ENCODE measurements at regions not wholly inside any gene's neighbourhood (a gene's known extent, or its start where the extent isn't known, plus 50 kb on each side); places are given as distances from the start of the nearest gene placed in this dataset.

- no peak for DNase-seq
Observed at GRCh38 chr9:80294955-80295354, 723.2 kb downstream of the TLE4 start.

DNA sequence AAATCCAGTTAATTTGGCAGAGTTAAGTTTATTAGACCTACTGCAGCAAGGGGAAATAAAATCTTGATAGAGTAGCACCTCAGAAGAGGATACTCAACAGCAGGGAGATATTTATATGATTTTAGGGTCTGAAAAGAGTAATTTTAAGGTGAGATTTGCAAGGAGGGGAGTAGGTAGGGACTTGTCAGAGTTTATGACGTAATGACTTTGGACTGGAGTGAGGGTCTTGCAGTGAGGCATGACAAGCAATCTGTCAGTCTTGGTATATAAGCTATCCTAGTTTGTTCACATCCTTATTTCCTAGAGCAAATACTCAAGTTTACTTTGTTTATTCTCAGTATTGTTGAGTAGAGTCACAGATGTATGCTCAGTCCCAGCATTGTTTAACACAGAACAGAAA is 722.6 kb downstream of the TLE4 start:
- DNase-seq, result no peak

DNA sequence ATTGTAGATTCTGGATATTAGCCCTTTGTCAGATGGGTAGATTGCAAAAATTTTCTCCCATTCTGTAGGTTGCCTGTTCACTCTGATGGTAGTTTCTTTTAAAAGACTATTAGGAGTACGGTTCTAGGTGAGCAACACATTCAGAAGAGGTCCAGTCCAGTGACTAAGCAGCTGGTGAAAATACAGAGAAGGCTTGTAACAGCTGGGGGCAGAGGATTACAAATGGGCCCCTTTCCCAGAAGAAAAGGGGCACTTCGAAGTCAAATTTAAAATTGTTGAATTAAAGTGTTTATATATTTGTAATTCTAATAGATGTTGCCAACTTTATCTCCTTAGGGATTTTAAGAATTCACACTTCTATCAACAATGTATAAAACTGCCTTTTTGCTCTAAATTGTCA is 720.5 kb downstream of the TLE4 start:
- no peak for DNase-seq

DNA sequence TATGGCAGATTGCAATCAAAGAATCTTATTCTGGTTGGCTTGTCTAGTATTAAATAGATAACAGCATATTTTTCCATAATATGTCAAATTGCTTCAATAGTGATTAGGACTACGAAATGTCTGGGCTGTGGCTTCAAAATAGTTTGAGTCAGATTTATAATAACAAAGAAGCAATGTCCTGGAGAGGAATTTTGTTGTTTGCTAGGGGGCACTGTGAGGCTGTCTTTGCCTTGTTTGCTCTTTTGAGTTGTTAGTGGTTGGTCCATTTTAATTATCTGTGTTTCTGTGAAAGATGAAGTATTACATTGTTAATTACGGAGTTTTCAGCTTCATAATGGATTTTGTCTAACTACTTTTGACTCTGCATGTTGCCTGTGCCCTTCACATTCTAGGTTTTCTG is 713.6 kb downstream of the TLE4 start:
- no peak for DNase-seq

- no peak for DNase-seq
Observed at GRCh38 chr9:80282766-80283165, 711.0 kb downstream of the TLE4 start.

DNA sequence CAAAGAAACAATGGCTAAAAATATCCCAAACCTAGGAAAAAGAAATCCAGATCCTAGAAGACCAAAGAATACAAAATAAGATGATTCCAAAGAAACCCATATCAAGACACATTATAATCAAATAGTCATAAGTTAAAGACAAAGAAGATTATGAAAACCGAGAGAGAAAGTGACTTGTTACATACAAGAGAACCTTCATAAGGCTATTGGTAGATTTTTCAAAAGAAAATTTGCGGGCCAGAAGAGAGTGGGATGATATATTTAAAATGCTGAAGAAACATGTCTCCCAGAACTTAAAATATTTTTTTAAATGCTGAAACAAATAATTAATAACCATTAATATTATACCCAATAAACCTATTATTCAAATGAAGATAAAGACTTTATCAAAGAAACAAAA is 687.3 kb downstream of the TLE4 start:
- no peak for DNase-seq

DNA sequence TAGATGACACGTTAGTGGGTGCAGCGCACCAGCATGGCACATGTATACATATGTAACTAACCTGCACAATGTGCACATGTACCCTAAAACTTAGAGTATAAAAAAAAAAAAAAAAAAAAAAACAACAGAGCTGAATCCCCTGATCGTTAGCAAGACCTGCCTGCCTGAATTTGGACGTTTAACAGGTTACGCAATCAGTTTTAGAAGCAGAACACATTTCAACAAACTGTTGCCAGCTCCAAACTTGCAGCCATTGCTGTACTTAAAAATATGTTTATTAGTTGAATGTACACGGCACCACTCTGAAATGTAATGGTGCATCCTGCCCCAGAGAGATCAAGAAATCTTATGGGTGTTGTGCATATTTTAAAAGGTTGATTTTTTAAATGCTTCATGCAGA is 680.0 kb downstream of the TLE4 start:
- no peak for DNase-seq

- DNase-seq, result no peak
Observed at GRCh38 chr9:80242022-80242421, 670.3 kb downstream of the TLE4 start.

DNA sequence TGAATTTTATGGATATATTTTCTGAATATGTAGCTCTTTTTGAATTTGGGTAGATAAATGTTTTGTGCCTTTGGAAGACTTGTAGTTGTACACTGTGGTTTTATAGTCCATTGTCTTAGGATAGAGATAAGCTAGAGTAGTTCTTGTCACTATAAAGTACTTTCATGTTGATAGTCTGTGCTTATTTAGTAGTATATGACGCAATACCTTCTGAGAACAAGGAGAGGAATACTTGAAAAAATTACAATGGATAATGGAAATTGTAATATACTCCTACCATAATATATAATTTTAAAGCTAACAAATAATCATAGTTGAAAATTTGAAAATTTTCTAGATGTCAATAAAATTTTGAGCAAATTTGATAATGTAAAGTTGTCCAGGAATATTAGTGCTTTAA is 664.0 kb downstream of the TLE4 start:
- DNase-seq, result no peak

- DNase-seq, result no peak
Observed at GRCh38 chr9:80233906-80234305, 662.1 kb downstream of the TLE4 start.

DNA sequence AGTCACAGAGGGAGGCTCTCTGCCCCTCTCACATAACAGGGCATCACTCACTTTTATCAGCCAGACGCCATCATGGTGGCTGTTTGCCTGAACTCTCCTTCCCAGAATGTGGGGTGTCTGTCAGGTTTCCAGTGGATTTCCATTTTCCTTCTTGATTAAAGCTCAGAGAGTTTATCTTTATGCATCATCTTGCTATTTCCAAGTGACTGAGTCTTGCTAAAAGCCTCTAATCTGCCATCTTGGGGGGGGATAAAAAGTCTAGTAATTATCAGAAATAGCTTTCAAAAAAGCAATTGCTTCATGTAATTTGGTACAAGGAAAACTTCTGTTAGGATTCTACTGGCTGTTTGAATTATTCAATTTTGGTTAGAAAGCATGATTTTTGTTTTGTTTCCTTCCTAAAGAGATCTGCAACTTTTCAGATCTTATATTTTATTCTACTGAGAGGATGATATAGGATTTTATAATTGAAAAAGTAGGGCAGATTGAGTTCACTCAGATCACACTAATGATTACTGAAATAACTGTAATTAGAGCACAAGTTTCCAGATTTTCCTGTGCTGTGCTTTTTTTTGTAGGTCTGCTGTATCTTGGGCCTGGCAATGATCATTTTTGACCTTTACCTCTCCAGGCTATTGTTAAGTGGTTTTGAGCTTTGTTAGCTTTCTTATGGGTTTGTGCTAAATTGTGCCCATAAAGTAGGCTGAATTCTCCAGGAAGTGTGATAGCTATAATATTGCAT is 661.5 kb downstream of the TLE4 start:
- no peak for DNase-seq

DNA sequence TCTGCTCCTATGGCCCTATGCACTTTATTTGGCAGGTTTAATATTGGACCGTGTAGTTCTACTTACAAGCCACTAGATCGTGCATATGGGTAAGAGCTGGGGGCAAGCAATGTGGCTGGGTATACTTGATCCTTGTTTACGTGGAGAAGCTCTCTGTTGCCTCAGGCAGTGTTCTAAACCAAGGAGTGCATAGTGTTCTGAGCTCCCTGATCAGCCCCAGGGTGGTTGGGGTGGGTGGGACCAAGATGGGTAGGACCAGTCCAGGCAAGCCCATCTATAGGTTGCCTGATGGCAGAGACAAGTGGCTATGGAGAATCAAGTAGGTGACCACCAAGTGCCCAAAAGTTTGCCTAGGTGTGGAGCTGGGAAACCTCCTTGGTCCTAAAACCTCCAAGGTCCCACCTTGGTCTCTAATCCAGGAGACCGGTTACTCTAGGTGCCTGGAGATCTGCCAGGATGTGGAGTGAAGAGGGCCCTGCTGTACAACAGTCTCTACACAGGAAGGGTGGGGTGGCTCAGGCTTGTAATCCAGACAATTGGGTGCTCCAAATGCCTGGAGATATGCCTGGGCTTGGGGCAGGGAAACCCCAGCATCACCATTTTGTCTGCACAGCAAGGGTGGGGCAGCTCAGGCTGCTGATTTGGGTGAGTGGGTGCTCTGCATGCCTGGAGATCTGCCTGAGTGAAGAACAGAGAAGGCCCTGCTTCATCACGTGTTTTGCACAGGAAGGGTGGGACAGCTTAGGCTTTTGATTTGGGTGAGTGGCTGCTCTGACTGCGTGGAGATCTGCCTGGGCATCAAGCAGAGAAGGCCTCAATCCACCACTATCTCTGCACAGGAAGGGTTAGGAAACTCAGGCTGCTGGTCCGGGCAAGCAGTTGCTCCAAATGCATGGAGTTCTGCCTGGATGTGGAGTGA is 659.8 kb downstream of the TLE4 start:
- DNase-seq, result no peak

DNA sequence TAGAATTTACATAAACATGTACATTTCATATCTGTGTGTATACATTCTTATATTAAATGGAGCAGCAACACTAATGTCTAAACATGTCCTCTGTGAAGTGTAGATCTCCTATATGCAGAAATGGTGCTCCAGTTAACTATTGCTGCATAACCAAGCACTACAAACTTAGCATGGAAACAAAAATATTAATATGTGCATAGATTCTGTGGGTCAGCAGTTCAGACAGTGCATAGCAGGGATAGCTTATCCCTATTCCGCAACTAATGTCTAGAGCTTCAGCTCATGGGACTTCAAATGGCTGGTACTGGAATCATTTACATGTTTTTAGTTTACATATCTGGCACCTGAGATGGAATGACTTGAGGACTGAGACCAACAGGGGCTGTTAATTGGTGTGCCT is 652.1 kb downstream of the TLE4 start:
- DNase-seq, result no peak

DNA sequence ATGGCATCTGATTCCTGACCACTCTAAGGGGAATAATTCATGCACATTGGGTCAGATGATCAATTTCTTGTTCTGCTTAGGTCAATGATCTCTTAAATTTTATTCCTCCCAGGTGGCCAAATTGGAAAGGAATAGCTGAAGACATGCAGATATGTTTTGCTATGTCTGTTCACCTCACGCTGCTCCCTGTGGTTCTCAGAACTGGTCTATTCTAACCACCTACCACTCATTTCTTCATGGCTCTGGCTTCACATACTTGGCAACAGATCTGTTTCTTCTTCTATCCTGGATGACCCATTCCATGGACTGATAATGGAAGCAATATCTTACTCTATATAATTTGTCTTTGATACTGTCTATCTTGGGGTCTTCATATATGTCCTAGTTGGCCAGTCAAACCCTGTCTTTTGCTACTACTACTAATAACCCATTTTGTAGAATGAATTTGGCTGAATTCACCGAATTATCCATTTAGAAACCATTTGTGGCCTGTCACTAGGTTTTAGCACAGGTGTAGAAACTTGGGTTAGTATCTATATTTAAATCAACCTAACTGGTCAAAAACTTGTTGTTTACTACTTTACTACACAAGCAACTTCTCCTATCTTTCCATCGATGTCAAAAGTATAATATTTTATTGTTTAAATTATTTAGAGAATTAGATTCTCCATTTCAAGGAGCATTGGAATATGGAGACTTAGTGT is 650.9 kb downstream of the TLE4 start:
- no peak for DNase-seq

DNA sequence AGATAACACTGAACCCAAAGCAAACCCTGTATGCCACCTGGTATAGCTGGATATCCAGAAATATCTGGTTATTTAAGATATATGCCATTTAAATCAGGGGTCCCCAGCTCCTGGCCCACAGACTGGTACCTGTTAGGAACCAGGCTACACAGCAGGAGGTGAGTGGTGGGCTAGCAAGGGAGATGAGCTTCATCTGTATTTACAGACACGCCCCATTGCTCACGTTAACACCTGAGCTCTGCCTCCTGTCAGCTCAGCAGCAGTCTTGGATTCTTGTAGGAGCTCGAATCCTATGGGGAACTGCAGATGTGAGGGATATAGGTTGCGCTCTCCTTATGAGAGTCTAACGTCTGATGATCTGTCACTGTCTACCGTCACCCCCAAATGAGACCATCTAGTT is 646.6 kb downstream of the TLE4 start:
- no peak for DNase-seq

GRCh38 chr9:80213613-80214012 is 641.8 kb downstream of the TLE4 start:
- no peak for DNase-seq

GRCh38 chr9:80208696-80209095 is 636.9 kb downstream of the TLE4 start:
- DNase-seq, result no peak

- no peak for DNase-seq
Observed at GRCh38 chr9:80204054-80204453, 632.3 kb downstream of the TLE4 start.

GRCh38 chr9:80197661-80198060 is 625.9 kb downstream of the TLE4 start:
- no peak for DNase-seq

DNA sequence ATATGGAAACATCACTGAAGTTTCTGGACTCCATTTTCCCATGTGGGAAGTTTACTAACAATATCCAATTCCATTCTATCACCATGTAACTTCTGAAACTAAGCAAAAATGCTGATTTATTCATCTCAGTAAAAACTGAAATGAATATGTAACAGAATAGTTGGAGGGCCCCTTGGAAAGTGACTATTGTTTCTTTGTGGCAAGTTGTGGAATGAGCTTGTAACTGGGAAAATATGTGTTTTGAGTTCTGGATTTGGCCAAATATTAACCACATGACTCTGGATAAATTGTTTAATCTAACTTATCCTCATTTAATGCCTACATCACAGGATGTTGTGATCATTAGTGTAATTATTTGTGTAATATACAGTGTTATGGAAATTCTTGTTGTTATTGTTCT is 619.3 kb downstream of the TLE4 start:
- no peak for DNase-seq

- DNase-seq, result no peak
Observed at GRCh38 chr9:80188579-80188978, 616.8 kb downstream of the TLE4 start.

- no peak for DNase-seq
Observed at GRCh38 chr9:80185112-80185738, 613.5 kb downstream of the TLE4 start.

DNA sequence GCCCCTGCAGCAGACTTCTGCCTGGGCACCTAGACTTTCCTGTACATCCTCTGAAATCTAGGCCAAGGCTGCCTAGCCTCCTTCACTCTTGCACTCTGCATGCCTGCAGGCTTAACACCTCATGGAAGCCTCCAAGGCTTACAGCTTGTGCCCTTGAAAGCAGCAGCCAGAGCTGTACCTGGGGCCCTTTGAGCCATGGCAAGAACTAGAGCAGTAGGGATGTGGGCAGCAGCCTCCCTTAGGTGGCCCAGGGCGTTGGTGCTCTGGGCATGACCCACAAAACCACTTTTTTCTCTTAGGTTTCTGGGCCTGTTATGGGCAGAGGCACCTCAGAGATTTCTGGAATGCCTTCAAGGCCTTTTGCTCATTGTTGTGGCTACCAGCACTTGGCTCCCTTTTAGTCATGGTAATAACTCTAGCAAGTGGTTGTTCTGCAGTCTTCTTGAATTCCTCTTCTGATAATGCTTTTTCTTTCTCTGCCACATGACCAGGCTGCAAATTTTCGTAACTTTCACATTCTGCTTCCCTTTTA is 606.2 kb downstream of the TLE4 start:
- no peak for DNase-seq

All from T-helper 1 cell (primary cell).